Peyer's patch (tissue), 4 donors: ENCODE measurements at regions not wholly inside any gene's neighbourhood (a gene's known extent, or its start where the extent isn't known, plus 50 kb on each side); places are given as distances from the start of the nearest gene placed in this dataset.

ENCODE experiments used
- CTCF ChIP-seq, 6 experiments: fragments of 450-650 bp in 4 of 6; fragments of 200-600 bp in 2 of 6; sonication (generic) in 1 of 6; IDR thresholded peaks; one replicate each; pipeline ENCODE4 v1.5.1; 2017 to 2019; ENCODE audit warnings: antibody characterized with exemption in 6 of 6, mild to moderate bottlenecking in 3 of 6, moderate library complexity in 1 of 6
- POLR2A ChIP-seq, 2 donors: fragments of 450-650 bp; IDR thresholded peaks; one replicate each; pipeline ENCODE4 v1.5.1; 2017; ENCODE audit warnings: antibody characterized with exemption in 2 of 2, mild to moderate bottlenecking in 2 of 2, moderate library complexity in 2 of 2

- TF ChIP-seq CTCF (IDR thresholded peaks at IDR 0.05) (no peak), POLR2A (IDR thresholded peaks at IDR 0.05) (no peak)
Measured at GRCh38 chr6:147820520-147820919, 312.0 kb downstream of the SAMD5 start.
